Liver (tissue), 3 donors: ENCODE measurements at regions not wholly inside any gene's neighbourhood (a gene's known extent, or its start where the extent isn't known, plus 50 kb on each side); places are given as distances from the start of the nearest gene placed in this dataset.

ENCODE experiments used
- CTCF ChIP-seq: fragments of 150-350 bp; IDR thresholded peaks from 2 replicates; pipeline ENCODE4 v1.5.1; 2017; ENCODE audit warnings: improper control_type of control experiment, low read depth, low read length; ENCODE audit not compliant: missing input control
- MAX ChIP-seq: IDR thresholded peaks from 2 replicates; pipeline ENCODE4 v1.6.1; 2016; ENCODE audit warnings: antibody characterized with exemption
- RAD21 ChIP-seq, 2 donors: IDR thresholded peaks; 2 replicates each; pipeline ENCODE4 v1.6.1; 2016; ENCODE audit warnings: antibody characterized with exemption in 2 of 2, mild to moderate bottlenecking in 2 of 2
- REST ChIP-seq: IDR thresholded peaks from 2 replicates; pipeline ENCODE4 v1.6.1; 2016; ENCODE audit warnings: antibody characterized with exemption, mild to moderate bottlenecking
- SP1 ChIP-seq: IDR thresholded peaks from 2 replicates; pipeline ENCODE4 v1.6.1; 2018; ENCODE audit warnings: antibody characterized with exemption, mild to moderate bottlenecking
- YY1 ChIP-seq: IDR thresholded peaks from 2 replicates; pipeline ENCODE4 v1.6.1; 2016; ENCODE audit warnings: antibody characterized with exemption, mild to moderate bottlenecking
- donor health status: healthy.
- donor health status: healthy.

GRCh38 chr18:76605341-76605929, 110.4 kb upstream of the ZNF516 start:
- TF ChIP-seq CTCF (no peak), REST (no peak), YY1 (no peak), SP1 (no peak), RAD21 (IDR thresholded peaks at IDR 0.05) (no peak), MAX (no peak)
